HG03097 (cell line): ENCODE measurements at regions not wholly inside any gene's neighbourhood (a gene's known extent, or its start where the extent isn't known, plus 50 kb on each side); places are given as distances from the start of the nearest gene placed in this dataset.

ENCODE experiments used
- ATAC-seq: cut with Tn5 transposase; IDR thresholded peaks from one replicate; pipeline ENCODE4 v1.9.1; 2021; ENCODE audit not compliant: unreplicated experiment, low FRiP score

GRCh38 chr4:166259081-166259480 lies 386.0 kb downstream of the TLL1 start:
- ATAC-seq = no peak

DNA sequence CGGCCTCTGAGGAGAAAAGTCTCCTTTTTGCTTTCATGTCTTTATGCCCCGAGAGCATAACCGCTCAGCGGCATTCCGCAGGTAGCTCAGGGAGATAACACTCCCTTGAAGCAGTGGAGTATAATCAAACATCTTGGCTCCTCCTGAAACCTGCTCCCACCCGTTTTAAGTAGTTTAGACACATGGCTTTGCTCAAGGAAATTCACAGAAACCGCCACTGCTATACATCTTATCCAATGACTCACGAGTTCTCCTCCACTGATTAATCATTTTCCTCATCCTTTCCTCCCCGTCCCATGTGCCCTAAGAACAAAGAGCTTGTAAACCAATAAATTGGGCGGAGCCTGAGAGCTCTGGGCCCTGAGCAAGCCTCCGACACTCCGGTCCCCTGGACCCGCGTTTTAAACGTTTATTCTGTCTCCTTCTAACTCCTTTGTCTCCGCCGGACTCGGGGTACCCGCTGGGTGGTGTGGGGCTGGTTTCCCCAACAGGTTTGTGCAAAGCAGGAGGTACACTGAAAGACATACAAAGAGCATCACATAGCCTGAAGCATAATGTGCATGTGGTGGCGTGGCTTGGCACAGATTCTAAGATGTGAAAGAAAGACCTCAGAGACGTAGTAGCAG lies 401.2 kb downstream of the TLL1 start:
- ATAC-seq = no peak

GRCh38 chr4:166274775-166275174 lies 401.7 kb downstream of the TLL1 start:
- no peak for ATAC-seq

GRCh38 chr4:166277401-166277800 lies 404.4 kb downstream of the TLL1 start:
- no peak for ATAC-seq

- ATAC-seq = no peak
Measured at GRCh38 chr4:166277853-166278252, 404.8 kb downstream of the TLL1 start.

DNA sequence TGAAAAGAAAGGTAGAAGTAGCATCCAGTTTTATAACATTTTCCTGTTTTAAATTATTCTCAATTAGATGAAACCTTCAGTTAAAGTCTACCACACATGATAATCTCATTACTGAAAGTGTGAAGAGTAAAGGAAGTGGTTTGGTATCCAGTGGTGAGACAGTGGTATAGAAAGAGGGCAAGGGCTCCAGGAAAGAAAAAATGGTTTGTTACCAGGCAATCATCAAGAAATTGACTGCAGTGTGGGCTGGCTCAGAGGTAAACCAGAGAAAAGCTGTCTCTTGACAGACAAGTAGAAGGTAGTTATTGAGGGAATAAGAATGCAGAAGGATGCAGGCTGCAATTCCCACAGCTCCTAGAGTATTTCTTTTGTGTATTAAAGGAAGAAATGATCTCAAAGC lies 406.2 kb downstream of the TLL1 start:
- no peak for ATAC-seq

GRCh38 chr4:166280642-166281041 lies 407.6 kb downstream of the TLL1 start:
- ATAC-seq = no peak

DNA sequence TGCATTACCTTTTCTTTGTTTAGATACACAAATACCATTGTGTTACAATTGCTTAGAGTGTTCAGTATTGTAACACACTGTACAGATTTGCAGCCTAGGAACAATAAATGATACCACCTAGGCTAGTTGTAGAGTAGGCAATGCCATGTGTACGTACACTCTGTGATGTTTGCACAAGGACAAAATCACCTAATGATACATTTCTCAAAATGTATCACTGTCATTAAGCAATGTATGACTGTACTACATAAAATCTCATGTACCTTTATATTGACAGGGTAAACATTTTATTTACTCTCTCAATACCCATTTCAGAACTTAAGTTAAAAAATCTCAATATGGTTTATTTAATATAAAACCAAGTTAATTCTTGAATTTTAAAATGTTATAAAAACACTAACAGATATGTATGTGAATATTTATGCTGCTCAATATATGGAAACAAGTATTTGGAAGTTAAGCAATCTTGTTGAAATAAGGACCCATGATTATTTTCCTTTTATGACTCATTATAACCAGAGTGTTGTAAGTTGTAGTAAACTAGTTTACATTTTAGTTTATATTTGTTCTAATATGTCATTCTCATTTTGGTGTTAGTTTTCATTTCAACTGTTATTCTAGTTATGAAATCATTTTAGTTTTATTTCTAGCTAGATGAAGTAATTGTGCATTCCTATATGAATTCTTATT lies 409.2 kb downstream of the TLL1 start:
- no peak for ATAC-seq

GRCh38 chr4:166284221-166284620 lies 411.2 kb downstream of the TLL1 start:
- no peak for ATAC-seq

- no peak for ATAC-seq
Measured at GRCh38 chr4:166290426-166290825, 417.4 kb downstream of the TLL1 start.

- ATAC-seq = no peak
Measured at GRCh38 chr4:166293556-166293955, 420.5 kb downstream of the TLL1 start.

DNA sequence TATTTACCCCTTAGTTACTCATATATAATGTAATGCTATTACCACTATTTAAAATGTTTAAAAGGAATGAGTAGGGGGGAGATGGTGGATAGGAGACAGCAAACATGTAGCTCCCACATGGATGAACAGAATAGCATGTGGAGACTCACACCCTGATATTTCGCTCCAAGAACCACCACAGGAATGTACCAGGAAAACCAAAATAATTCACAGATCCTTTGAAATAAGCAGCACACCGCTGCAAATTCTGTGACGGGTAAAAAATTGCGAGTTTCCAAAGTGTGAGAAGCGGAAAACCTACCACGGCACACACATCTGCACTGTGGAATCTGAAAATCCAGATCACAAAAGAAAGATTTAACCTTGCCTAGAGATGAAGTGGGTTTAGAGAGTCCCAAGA lies 428.2 kb downstream of the TLL1 start:
- ATAC-seq = no peak

DNA sequence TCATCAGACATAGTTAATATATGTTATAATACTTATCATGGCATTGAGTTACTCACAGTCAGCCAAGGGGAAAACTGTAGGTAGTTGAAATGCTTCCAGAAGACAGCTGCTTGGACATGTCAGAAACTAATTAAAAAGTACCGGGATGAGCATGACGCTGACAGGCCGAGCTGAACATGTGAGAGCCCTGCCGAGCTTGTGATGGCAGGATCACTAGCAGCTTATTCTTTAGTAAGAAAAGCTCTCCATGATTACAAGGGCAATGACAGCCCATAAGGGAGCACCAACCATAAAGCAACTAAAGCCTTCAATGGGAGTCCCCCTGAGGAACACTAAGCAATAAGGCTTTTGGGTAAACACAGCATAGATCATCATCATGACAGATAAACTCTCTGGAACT lies 435.6 kb downstream of the TLL1 start:
- no peak for ATAC-seq

GRCh38 chr4:166309286-166309685 lies 436.2 kb downstream of the TLL1 start:
- no peak for ATAC-seq

- no peak for ATAC-seq
Measured at GRCh38 chr4:166311169-166311568, 438.1 kb downstream of the TLL1 start.

DNA sequence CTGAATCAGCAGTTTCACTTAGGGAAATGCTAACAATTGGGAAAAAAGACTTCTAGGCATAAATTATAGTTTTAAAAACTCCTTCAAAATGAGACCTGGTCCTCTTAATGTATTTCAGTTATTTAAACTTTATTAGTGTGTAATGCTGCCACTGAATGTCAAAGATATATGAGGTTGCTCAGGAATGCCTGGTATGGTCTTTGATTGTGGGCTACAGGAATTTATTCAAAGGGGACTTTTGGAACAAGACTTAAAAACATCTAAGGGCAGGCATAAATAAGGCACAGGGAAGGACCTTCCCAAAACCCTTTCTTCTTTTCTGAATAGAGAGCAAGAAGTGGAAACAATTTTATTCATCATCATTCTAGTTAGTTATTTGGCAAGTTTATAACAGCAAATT lies 439.1 kb downstream of the TLL1 start:
- no peak for ATAC-seq

GRCh38 chr4:166314902-166315301 lies 441.9 kb downstream of the TLL1 start:
- ATAC-seq = no peak

- no peak for ATAC-seq
Measured at GRCh38 chr4:166315721-166316467, 442.9 kb downstream of the TLL1 start.

- ATAC-seq = no peak
Measured at GRCh38 chr4:166318810-166319525, 445.9 kb downstream of the TLL1 start.

DNA sequence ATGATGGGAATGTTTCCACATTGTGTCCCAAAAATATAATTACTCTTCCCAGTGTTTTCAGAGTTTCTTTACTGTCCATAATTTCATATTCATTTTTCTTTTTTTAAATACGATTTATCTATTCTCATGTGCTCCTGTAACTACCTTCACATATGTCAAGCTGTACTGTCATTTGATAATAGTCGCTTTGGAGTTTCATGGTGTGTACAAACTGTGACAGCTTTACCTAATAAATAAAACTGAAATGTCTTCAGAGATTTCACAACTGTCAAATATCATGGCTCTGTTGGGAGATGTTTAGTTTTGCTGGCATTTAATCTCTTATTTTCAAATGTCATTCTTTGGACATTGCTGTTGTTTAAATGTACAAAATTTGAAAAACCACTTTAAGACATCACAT lies 450.2 kb downstream of the TLL1 start:
- ATAC-seq = no peak

GRCh38 chr4:166324321-166324720 lies 451.3 kb downstream of the TLL1 start:
- no peak for ATAC-seq
